Endothelial cell of hepatic sinusoid (primary cell): ENCODE measurements at regions not wholly inside any gene's neighbourhood (a gene's known extent, or its start where the extent isn't known, plus 50 kb on each side); places are given as distances from the start of the nearest gene placed in this dataset.

ENCODE experiments used
- in situ Hi-C: cut with HindIII; loops from 2 replicates; pipeline ENCODE4 v1.10.0; 2017; ENCODE audit warnings: low sequenced_read_pairs

- in situ Hi-C loops: no loop called here
These were observed 91.4 kb downstream of the EDN1 start for GRCh38 chr6:12381587-12381986.

GRCh38 chr6:12383448-12383847 is 93.3 kb downstream of the EDN1 start:
- in situ Hi-C loops: no loop called here

- in situ Hi-C loops: no loop called here
These were observed 94.3 kb downstream of the EDN1 start for GRCh38 chr6:12384357-12384912.

GRCh38 chr6:12385316-12385715 is 95.2 kb downstream of the EDN1 start:
- in situ Hi-C loops: no loop called here

- in situ Hi-C loops: no loop called here
These were observed 96.7 kb downstream of the EDN1 start for GRCh38 chr6:12386816-12387215.

- in situ Hi-C loops: no loop called here
These were observed 101.3 kb downstream of the EDN1 start for GRCh38 chr6:12391472-12391871.

GRCh38 chr6:12392490-12392889 is 102.3 kb downstream of the EDN1 start:
- in situ Hi-C loops: no loop called here

GRCh38 chr6:12393100-12393499 is 102.9 kb downstream of the EDN1 start:
- in situ Hi-C loops: no loop called here

- in situ Hi-C loops: no loop called here
These were observed 104.0 kb downstream of the EDN1 start for GRCh38 chr6:12394170-12394569.

GRCh38 chr6:12395898-12396297 is 105.7 kb downstream of the EDN1 start:
- in situ Hi-C loops: no loop called here

GRCh38 chr6:12401200-12401599 is 111.0 kb downstream of the EDN1 start:
- in situ Hi-C loops: no loop called here

GRCh38 chr6:12403201-12403826 is 113.2 kb downstream of the EDN1 start:
- in situ Hi-C loops: no loop called here

- in situ Hi-C loops: no loop called here
These were observed 113.9 kb downstream of the EDN1 start for GRCh38 chr6:12403947-12404647.

GRCh38 chr6:12404651-12405050 is 114.5 kb downstream of the EDN1 start:
- in situ Hi-C loops: no loop called here

GRCh38 chr6:12408752-12409151 is 118.6 kb downstream of the EDN1 start:
- in situ Hi-C loops: no loop called here

- in situ Hi-C loops: no loop called here
These were observed 120.8 kb downstream of the EDN1 start for GRCh38 chr6:12410946-12411345.

GRCh38 chr6:12414096-12414675 is 124.0 kb downstream of the EDN1 start:
- in situ Hi-C loops: no loop called here

GRCh38 chr6:12415980-12416598 is 125.9 kb downstream of the EDN1 start:
- in situ Hi-C loops: no loop called here

- in situ Hi-C loops: no loop called here
These were observed 127.0 kb downstream of the EDN1 start for GRCh38 chr6:12417191-12417590.

- in situ Hi-C loops: no loop called here
These were observed 128.8 kb downstream of the EDN1 start for GRCh38 chr6:12418946-12419345.

GRCh38 chr6:12419631-12420272 is 129.6 kb downstream of the EDN1 start:
- in situ Hi-C loops: loop anchor here (5.0 kb wide), 2 partner anchors 48 to 88 kb away; no protein-coding TSS in a partner anchor
